GM21786 (cell line): ENCODE measurements at regions not wholly inside any gene's neighbourhood (a gene's known extent, or its start where the extent isn't known, plus 50 kb on each side); places are given as distances from the start of the nearest gene placed in this dataset.

Experiments
- ATAC-seq: cut with Tn5 transposase; IDR thresholded peaks from one replicate; pipeline ENCODE4 v1.9.1; 2021; ENCODE audit not compliant: unreplicated experiment

GRCh38 chr15:81495780-81496467 lies 121.9 kb upstream of the TMC3 start:
- no peak for ATAC-seq

- ATAC-seq = no peak
These were observed 119.1 kb upstream of the TMC3 start for GRCh38 chr15:81492969-81493645.

GRCh38 chr15:81492331-81492968 lies 118.4 kb upstream of the TMC3 start:
- ATAC-seq = no peak

DNA sequence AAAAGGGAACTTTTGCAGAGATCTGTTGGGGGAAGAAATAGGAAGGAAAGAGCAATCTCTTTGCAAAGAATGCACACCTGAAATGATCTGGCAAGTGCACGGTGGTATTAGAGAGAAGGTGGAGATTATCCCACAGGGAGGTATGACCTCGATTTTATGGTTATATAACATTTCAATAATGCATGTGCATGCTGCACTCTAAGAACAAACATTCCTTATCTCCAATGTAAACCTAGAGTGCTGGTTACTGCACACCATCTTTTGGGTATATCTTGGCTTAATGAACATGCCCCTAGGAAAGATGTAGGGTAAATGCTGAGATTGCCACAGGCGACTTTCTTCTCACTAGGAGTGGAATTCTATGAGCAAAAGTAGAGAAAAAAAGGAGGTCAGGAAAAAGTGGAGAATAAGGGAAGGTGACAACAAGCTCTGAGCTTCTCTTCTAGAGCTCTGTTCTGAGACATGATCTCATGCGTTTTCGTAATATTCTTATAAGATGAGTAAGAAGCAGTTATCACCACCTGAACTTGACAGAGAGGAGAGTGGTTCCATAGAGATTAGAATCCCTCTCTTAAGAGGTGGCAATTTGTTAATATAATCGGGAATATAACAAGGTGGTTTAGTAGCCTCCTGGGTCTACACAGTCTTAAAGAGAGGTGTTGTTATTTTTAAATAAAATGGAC lies 117.5 kb upstream of the TMC3 start:
- no peak for ATAC-seq

- no peak for ATAC-seq
These were observed 111.8 kb upstream of the TMC3 start for GRCh38 chr15:81485806-81486205.

DNA sequence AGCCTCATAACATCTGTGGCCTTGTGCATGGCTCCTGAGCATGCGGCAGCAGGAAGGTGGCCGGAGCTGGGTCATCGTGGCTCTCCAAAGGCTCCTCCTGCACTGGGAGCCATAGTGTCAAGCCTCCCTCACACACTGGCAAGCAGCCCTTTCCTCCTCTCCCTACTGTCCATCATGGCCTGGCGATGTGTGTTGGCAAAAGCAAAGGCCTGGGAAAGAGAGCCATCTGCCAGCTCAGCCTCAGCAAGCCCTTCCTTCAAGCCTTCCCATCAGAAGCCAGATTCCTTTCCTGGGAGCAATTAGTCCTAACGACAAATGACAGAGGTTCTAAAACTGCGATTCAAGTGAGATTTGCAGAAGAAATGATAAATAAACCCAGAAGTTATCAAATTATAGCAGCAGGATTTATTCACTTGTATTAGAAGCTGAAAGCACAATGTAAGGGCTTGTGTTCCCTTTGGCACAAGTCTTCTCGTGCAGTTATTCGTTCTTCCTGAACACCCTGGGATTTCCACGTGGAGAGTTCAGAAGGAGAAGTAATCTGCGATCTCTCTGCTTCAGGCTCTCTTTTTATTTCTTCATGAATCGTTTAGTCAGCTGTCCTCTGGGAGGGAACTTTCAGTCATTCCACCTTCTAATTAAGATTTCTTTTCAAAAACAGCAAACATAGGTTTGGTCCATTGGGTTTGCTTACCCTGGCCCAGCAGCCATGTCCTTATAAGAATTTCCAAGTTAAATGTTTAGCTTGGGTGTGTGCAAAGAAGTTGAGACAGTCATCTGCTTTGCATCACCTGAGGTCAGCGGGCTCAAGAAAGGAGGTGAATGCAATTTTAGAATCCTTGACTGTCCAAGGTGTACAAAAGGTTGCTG lies 110.3 kb upstream of the TMC3 start:
- ATAC-seq = no peak

DNA sequence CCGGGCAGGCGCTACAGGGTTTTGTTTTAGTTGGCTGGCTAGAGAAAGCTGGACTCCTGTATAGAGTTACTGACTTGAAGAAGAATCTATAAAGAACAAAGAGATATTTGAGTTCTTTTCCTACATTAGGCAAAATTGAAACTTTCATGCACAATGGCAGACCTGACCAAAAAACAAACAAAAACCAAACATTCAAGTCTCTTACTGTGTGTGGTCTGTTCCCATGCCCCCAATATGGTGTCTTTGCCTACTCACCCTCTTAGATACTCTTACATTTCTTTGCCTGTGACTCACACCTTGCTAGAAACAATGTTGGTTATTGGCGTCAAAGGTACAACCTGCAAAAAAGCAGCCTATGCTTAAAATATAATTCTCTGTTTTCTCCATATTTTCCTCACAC lies 109.5 kb upstream of the TMC3 start:
- ATAC-seq = no peak

DNA sequence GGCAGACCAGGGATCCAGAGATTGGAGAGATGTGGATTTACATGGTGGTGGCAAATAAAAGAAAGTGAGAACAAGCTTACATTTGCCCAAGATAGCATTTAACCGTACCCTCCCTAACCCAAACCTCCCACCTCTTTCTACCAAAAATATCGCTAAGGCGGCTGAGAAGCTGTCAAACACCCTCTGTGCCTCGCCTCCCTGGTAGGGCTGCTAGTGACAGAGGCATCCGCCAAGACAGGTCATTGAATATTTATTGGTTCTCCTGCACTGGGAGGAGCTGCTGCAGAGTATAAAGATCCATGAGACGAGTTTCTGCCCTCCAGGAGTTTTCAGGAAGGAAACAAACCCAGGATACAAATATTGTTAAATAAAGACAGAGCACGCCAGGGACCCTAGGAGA lies 107.3 kb upstream of the TMC3 start:
- ATAC-seq = no peak

DNA sequence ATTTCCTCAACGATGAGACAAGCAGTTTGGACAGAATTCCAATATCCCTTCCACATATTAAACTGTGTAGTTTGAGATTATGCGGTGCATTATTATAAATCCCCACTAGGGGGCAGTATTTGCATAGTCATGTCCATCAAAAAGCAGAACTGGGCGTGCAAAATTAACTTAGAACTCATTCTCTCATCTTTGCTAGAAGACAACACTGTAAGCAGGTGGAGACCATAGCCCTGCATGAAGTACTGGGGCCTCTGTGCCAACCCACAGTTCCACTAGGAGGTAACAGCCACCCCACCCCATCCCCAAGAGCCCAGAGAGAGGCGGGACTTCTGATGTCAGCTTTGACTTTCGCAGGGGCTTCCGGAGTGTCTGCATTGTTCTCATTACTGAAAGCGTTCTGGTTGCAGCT lies 106.6 kb upstream of the TMC3 start:
- ATAC-seq = no peak

DNA sequence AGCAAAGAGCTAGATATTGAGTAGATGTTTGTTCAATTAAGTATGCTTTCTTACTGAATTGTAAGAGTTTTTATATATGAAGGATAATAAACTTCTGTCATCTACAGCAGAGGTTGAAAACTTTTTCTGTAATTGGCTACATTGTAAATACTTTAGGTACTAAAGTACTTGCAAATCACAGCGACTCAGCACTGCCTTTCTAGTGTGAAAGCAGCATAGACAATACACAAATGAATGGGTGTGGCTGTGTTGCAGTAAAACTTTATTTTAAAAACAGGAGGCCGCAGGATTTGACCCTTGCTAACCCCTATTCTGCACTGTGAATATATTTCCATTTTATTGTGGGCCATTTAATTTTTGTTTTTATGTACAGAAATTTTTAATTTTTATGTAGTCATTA lies 104.3 kb upstream of the TMC3 start:
- ATAC-seq = no peak

DNA sequence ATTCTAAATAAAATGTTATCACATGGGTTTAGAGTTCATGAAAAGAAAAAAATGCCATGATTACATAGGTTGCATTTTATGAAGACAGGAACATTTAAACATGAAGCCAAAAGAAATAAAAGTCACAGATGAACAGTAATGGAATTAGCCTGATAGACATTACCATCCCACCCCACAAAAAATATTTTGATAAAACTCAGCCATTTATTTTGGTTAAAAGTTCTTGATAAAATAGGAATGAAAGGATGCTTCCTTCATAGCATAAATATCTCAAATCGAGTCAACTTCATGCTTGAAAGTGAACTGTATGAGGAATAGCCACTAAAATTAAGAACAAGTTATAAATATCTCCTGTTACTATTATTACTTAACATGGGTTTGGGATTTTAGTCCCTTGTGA lies 101.9 kb upstream of the TMC3 start:
- no peak for ATAC-seq

DNA sequence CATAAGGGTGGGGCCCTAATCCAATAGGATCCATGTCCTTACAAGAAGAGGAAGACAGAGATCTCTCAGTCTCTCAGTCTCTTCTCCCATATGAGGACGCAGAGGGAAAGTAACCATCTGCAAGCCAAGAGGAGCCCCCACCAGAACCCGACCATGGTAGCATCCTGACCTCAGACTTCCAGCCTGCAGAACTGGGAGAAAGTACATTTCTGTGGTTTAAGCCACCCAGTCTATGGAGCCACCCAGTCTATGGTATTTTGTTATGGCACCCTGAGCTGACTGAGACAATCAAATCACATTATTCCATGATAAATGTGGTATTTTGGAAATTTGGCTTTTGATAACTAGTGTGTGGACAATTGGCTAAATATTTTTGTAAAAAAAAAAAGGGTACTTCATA lies 101.5 kb upstream of the TMC3 start:
- ATAC-seq = no peak

DNA sequence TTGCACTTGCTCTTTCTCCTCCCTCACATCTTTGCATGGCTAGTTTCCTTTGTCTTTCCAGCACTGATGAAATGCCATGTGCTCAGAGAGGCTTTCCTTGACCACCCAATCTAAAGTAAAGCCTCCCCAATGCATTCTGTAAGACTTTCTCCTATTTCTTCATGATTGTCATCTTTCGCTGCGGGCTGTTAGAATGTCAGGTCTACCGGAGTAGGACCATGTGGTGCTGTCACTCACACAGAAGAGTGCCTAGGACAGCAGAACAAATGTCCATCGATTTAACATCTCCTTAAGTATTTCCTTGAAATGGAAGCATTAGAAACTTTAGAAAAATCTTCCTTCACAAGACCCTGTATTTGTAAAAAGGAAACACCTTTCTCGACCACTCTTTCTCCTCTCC lies 99.9 kb upstream of the TMC3 start:
- no peak for ATAC-seq

DNA sequence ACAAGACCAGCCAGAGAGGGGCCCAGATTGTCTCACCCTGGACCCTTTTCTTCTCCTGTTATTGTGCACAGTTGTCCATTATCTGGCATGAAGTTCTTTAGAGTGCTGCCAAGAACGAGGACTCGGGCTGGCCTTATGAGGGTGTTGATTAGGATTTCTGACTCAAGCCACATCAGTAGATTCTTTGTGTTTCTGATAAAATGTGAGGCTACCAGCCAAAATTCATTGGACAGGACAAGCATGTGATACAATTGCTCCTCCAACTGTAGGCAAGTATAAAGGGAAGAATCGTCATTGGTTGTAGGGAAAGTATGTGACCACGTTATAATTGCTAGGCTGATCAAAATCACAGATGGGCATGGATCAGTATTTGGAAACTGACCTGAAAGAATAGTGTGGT lies 99.2 kb upstream of the TMC3 start:
- ATAC-seq = no peak

- ATAC-seq = no peak
These were observed 97.1 kb upstream of the TMC3 start for GRCh38 chr15:81471151-81471550.

GRCh38 chr15:81469154-81469553 lies 95.1 kb upstream of the TMC3 start:
- ATAC-seq = no peak

- no peak for ATAC-seq
These were observed 92.7 kb upstream of the TMC3 start for GRCh38 chr15:81466741-81467140.

DNA sequence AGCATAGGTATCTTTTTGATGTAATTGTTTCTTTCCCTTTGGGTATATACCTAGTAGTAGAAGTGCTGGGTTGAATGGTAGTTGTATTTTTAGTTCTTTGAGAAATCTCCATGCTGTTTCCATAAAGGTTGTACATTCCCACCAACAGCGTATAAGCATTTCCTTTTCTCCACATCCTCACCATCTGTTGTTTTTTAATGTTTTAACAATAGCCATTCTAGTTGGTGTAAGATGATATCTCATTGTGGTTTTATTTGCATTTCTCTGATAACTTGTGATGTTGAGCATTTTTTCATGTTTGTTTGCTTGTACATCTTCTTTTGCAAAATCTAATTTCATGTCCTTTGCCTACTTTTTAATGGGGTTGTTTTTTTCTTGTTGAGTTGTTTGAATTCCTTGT lies 80.0 kb upstream of the TMC3 start:
- ATAC-seq = no peak

GRCh38 chr15:81450721-81451120 lies 76.7 kb upstream of the TMC3 start:
- ATAC-seq = no peak

DNA sequence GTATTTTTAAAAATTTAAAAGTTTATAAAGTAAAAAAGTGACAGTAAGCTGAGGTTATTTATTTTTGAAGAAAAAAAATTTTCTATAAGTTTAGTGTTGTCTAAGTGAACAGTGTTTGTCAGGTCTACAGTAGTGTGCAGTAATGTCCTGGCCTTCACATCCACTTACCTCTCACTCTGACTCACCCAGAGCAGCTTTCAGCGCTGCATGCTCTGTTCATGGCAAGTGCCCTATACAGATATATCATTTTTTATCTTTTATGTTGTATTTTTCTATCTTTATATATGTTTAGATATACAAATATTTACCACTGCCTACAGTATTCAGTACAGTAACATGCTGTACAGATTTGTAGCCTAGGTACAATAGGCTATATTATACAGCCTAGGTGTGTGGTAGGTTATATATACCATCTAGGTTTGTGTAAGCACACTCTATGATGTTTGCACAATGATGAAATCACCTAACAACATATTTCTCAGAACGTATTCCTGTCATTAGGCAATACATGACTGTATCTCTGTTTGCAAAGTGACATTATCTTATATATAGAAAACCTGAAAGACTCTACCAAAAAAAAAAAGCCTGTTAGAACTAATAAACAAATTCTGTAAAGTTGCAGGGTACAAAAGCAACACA lies 75.9 kb upstream of the TMC3 start:
- no peak for ATAC-seq
